ENCODE measurements at regions not wholly inside any gene's neighbourhood (a gene's known extent, or its start where the extent isn't known, plus 50 kb on each side); places are given as distances from the start of the nearest gene placed in this dataset.

GRCh38 chr5:167123126-167123525, 1168.3 kb upstream of the WWC1 start:
- no peak overlapping the region for H3K27ac ChIP-seq
- TF ChIP-seq CTCF (conservative IDR thresholded peaks at IDR 0.05), result no peak

- no peak overlapping the region for H3K27ac ChIP-seq
- no peak for TF ChIP-seq CTCF (conservative IDR thresholded peaks at IDR 0.05)
Observed at GRCh38 chr5:167128581-167128980, 1162.9 kb upstream of the WWC1 start.

GRCh38 chr5:167140548-167141291, 1150.7 kb upstream of the WWC1 start:
- TF ChIP-seq CTCF (conservative IDR thresholded peaks at IDR 0.05), result no peak
- H3K27ac ChIP-seq, result no peak overlapping the region

- TF ChIP-seq CTCF (conservative IDR thresholded peaks at IDR 0.05), result no peak
- H3K27ac ChIP-seq, result no peak overlapping the region
Observed at GRCh38 chr5:167143716-167144115, 1147.7 kb upstream of the WWC1 start.

GRCh38 chr5:167145841-167146240, 1145.6 kb upstream of the WWC1 start:
- no peak overlapping the region for H3K27ac ChIP-seq
- no peak for TF ChIP-seq CTCF (conservative IDR thresholded peaks at IDR 0.05)

- H3K27ac ChIP-seq, result no peak overlapping the region
- no peak for TF ChIP-seq CTCF (conservative IDR thresholded peaks at IDR 0.05)
Observed at GRCh38 chr5:167147879-167148278, 1143.6 kb upstream of the WWC1 start.

- TF ChIP-seq CTCF (conservative IDR thresholded peaks at IDR 0.05), result no peak
- no peak overlapping the region for H3K27ac ChIP-seq
Observed at GRCh38 chr5:167150661-167151060, 1140.8 kb upstream of the WWC1 start.
